ENCODE measurements at regions not wholly inside any gene's neighbourhood (a gene's known extent, or its start where the extent isn't known, plus 50 kb on each side); places are given as distances from the start of the nearest gene placed in this dataset.
"Not testable (repeated sequence)": the region's sequence is repeated elsewhere in the genome, so short reads cannot be mapped to it uniquely, and the experiment has no call there.

- no peaks in the 10 kb centered on the region for H3K27me3 ChIP-seq
- H3K4me1 ChIP-seq = no peaks in the 10 kb centered on the region
- DNase-seq (no peak), ATAC-seq (ENCODE audit: low FRiP score in 2 of 2) (no peak)
- H3K9me3 ChIP-seq = peaks cover 0 to 4% (median 0%) of the 10 kb centered on the region in 4 donors
- TF ChIP-seq POLR2AphosphoS5 (IDR thresholded peaks at IDR 0.05) (no peak), EP300 (IDR thresholded peaks at IDR 0.05) (no peak)
- 44 to 55% methylated on average over 4 of the region's 4 CpGs for WGBS, 2 donors
- H3K36me3 ChIP-seq = no peaks in the 10 kb centered on the region
- no peak overlapping the region for H3K27ac ChIP-seq
- peak overlapping the region in 1 of 4 donors; percentile 32 for H3K4me3 ChIP-seq
Measured at GRCh38 chr3:76311941-76312340, 526.6 kb upstream of the ZNF717 start.

GRCh38 chr3:76315906-76316305, 530.6 kb upstream of the ZNF717 start:
- H3K4me1 ChIP-seq; ATAC-seq (ENCODE audit: low FRiP score in 2 of 2): not testable (repeated sequence)
- WGBS, 2 donors = 78 to 86% methylated on average over 6 of the region's 6 CpGs

DNA sequence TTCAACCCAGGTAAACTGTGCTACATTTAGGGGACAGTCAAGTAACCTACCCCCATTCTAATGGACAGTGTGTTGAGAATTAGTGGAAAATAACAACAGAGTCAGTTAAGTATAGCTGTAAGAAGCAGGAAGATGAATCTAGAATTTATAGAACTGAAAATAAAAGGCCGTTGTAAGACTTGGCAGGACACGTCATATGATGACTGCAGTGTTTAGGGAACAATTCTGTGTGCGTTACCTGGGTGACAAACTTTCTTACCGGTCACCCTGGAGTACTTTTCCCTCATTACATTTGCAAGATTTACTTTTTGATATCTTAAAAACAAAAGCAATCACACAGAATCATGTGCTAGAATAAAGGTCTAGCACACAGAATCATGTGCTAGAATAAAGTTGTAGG, 536.3 kb upstream of the ZNF717 start:
- no peaks in the 10 kb centered on the region for H3K9me3 ChIP-seq
- DNase-seq = no peak
- H3K4me1 ChIP-seq = no peaks in the 10 kb centered on the region
- no peaks in the 10 kb centered on the region for H3K27me3 ChIP-seq
- WGBS, 2 donors = 85 to 87% methylated on average over 4 of the region's 4 CpGs
- no peak overlapping the region for H3K27ac ChIP-seq
- H3K36me3 ChIP-seq = no peaks in the 10 kb centered on the region
- ATAC-seq (ENCODE audit: low FRiP score in 2 of 2) = no peak
- no peak overlapping the region for H3K4me3 ChIP-seq
- no peak for TF ChIP-seq POLR2A (IDR thresholded peaks at IDR 0.05)
- TF ChIP-seq EP300 (IDR thresholded peaks at IDR 0.05) = no peak
- no peak for TF ChIP-seq CTCF (IDR thresholded peaks at IDR 0.05)
- no peak for TF ChIP-seq POLR2AphosphoS5 (IDR thresholded peaks at IDR 0.05)

More at GRCh38 chr3:76315906-76316305, 530.6 kb upstream of the ZNF717 start:
- H3K27me3 ChIP-seq, H3K9me3 ChIP-seq, H3K36me3 ChIP-seq, DNase-seq, H3K27ac ChIP-seq, H3K4me3 ChIP-seq: not testable (repeated sequence)

- DNase-seq = no peak
- ATAC-seq (ENCODE audit: low FRiP score in 2 of 2) = no peak
- 78 to 85% methylated on average over 4 of the region's 4 CpGs for WGBS, 2 donors
- Histone ChIP-seq H3K27ac (no peak overlapping the region), H3K27me3 (no peaks in the 10 kb centered on the region), H3K4me3 (no peak overlapping the region), H3K9me3 (no peaks in the 10 kb centered on the region), H3K4me1 (no peaks in the 10 kb centered on the region), H3K36me3 (no peaks in the 10 kb centered on the region)
- no peak for TF ChIP-seq EP300 (IDR thresholded peaks at IDR 0.05)
- no peak for TF ChIP-seq POLR2AphosphoS5 (IDR thresholded peaks at IDR 0.05)
- no peak for TF ChIP-seq POLR2A (IDR thresholded peaks at IDR 0.05)
- TF ChIP-seq CTCF (IDR thresholded peaks at IDR 0.05) = no peak
Measured at GRCh38 chr3:76324101-76324500, 538.8 kb upstream of the ZNF717 start.

GRCh38 chr3:76345878-76346277, 560.5 kb upstream of the ZNF717 start:
- ATAC-seq (ENCODE audit: low FRiP score in 2 of 2) (no peak), DNase-seq (no peak)
- Histone ChIP-seq H3K4me3 (no peak overlapping the region), H3K4me1 (no peaks in the 10 kb centered on the region), H3K36me3 (no peaks in the 10 kb centered on the region), H3K9me3 (no peaks in the 10 kb centered on the region), H3K27ac (no peak overlapping the region), H3K27me3 (no peaks in the 10 kb centered on the region)
- 76 to 78% methylated on average over 2 of the region's 2 CpGs for WGBS, 2 donors
- TF ChIP-seq POLR2AphosphoS5 (IDR thresholded peaks at IDR 0.05) (no peak), CTCF (IDR thresholded peaks at IDR 0.05) (no peak), POLR2A (IDR thresholded peaks at IDR 0.05) (no peak), EP300 (IDR thresholded peaks at IDR 0.05) (no peak)

- WGBS, 2 donors = 89% methylated on average over 3 of the region's 3 CpGs
- no peak overlapping the region for H3K4me3 ChIP-seq
- no peak overlapping the region for H3K27ac ChIP-seq
- H3K27me3 ChIP-seq = no peaks in the 10 kb centered on the region
- no peak for ATAC-seq (ENCODE audit: low FRiP score in 2 of 2)
- no peaks in the 10 kb centered on the region for H3K4me1 ChIP-seq
- TF ChIP-seq CTCF (IDR thresholded peaks at IDR 0.05) (no peak), EP300 (IDR thresholded peaks at IDR 0.05) (no peak), POLR2AphosphoS5 (IDR thresholded peaks at IDR 0.05) (no peak), POLR2A (IDR thresholded peaks at IDR 0.05) (no peak)
- no peaks in the 10 kb centered on the region for H3K9me3 ChIP-seq
- no peak for DNase-seq
- no peaks in the 10 kb centered on the region for H3K36me3 ChIP-seq
Measured at GRCh38 chr3:76346690-76347089, 561.3 kb upstream of the ZNF717 start.
